ENCODE measurements at regions not wholly inside any gene's neighbourhood (a gene's known extent, or its start where the extent isn't known, plus 50 kb on each side); places are given as distances from the start of the nearest gene placed in this dataset.

DNA sequence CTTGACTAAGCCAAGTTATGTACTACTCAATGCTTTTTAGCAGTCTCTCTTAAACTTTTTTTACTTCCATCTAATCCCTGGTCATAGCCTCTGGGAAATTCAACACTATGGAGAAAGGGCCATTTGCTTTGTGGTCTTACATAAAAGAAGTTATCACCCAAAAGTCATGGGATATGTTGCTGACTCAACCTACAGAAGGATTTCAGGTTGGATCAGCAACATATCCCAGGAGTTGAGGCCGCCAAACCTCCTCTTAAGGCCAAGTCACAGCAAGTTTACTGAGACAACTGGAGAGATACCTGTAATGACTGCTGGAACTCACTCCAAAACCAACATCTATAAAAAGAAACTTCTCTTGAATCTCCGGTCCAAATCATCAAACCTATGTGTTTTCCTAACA is 141.1 kb downstream of the IRS1 start:
- no peaks in the 10 kb centered on the region for H3K79me2 ChIP-seq (ENCODE audit: insufficient read depth, low read length)
- DNase-seq (ENCODE audit: low spot score) (no peak), ATAC-seq (no peak), FAIRE-seq (no peak)
- H3K36me3 ChIP-seq (replicated peaks in 1 of 2; ENCODE audit: control insufficient read depth in 1 of 2, insufficient read depth in 2 of 2, low read length in 2 of 2): no peaks in the 10 kb centered on the region
- intact Hi-C loops (cut with micrococcal nuclease; ENCODE audit: unreplicated experiment) (loop anchor here (5.0 to 10.0 kb wide), 2 partner anchors 76 to 496 kb away; no protein-coding TSS in a partner anchor), in situ Hi-C loops (cut with HindIII; ENCODE audit: extremely low pct_ligation_motif_present, low pct_unique_long_range_greater_than_20kb) (no loop called here)
- H3K27ac ChIP-seq (ENCODE audit: extremely low read length, insufficient read depth, low read length): no peak overlapping the region
- ChIA-PET POLR2A (interaction anchor here (1.2 to 2.2 kb wide), 2 partner anchors 75 to 142 kb away, joined by 5 read pairs; no protein-coding TSS in a partner anchor), CTCF (ENCODE audit: low intra/inter-chr PET ratio, low total read pairs) (no interaction called here)
- H3K27me3 ChIP-seq (ENCODE audit: control insufficient read depth in 1 of 2, insufficient read depth in 2 of 2, low read length in 2 of 2): no peaks in the 10 kb centered on the region
- no peak overlapping the region for H3K4me2 ChIP-seq (ENCODE audit: low read depth, low read length)
- H2AFZ ChIP-seq (ENCODE audit: low read length): no peak overlapping the region
- 95% methylated on average over 2 of the region's 2 CpGs for WGBS (ENCODE audit: low lambda C conversion rate)
- 0 out of 2 replicates have a peak, but pooled peaks have one; percentile 12 for TF ChIP-seq GFI1 (CRISPR knock-in tag; IDR thresholded peaks at IDR 0.05; ENCODE audit: borderline replicate concordance)
- TF ChIP-seq, protein P1, sequence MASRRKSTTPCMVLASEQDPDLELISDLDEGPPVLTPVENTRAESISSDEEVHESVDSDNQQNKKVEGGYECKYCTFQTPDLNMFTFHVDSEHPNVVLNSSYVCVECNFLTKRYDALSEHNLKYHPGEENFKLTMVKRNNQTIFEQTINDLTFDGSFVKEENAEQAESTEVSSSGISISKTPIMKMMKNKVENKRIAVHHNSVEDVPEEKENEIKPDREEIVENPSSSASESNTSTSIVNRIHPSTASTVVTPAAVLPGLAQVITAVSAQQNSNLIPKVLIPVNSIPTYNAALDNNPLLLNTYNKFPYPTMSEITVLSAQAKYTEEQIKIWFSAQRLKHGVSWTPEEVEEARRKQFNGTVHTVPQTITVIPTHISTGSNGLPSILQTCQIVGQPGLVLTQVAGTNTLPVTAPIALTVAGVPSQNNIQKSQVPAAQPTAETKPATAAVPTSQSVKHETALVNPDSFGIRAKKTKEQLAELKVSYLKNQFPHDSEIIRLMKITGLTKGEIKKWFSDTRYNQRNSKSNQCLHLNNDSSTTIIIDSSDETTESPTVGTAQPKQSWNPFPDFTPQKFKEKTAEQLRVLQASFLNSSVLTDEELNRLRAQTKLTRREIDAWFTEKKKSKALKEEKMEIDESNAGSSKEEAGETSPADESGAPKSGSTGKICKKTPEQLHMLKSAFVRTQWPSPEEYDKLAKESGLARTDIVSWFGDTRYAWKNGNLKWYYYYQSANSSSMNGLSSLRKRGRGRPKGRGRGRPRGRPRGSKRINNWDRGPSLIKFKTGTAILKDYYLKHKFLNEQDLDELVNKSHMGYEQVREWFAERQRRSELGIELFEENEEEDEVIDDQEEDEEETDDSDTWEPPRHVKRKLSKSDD (CRISPR knock-in tag; IDR thresholded peaks at IDR 0.05; ENCODE audit: low read depth): no peak
- H3K4me3 ChIP-seq (replicated peaks in 1 of 3; ENCODE audit: insufficient read depth in 1 of 3, low read depth in 2 of 3, low read length in 3 of 3): no peak overlapping the region
- H3K9me3 ChIP-seq (ENCODE audit: low read length): no peaks in the 10 kb centered on the region
- H3K9ac ChIP-seq (ENCODE audit: insufficient read depth, low read depth, low read length): no peak overlapping the region
- H3K4me1 ChIP-seq (ENCODE audit: insufficient read depth, low read length): peaks cover 79% of the 10 kb centered on the region
- no TSS peak for BruUV-seq (replicated peaks)
- no peaks in the 10 kb centered on the region for H4K20me1 ChIP-seq (ENCODE audit: insufficient read depth, low read length)

DNA sequence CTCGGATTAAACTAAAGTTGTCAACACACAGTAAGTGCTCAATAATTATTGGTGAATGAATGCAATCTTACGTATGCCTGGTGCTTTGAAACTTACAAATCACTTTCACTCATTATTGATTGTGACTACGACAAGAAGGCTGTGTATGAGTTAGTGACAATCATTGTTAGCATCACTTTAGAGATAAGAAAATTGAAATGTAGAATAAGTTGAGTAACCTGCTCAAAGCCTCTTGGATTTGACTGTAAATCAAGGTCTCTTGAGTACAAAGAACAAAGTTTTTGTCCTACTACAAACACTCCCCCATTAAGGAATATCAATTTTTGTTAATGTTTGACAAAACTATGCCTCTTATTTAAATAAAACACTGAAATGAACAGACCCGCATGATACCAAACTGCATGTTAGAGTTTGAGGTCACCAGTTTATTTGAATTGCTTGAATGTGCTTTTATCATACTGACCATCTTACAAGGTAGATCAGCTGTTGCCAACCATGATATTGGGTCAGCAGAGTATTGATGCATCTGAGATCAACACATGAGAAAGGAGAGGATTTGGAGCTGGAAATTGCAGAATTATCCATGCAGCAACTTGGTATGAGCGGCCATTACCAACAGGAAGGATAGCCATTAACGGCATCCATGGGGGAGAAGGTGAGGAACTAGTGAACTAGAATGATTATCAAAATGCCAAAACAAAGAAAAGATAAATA is 142.1 kb downstream of the IRS1 start:
- H3K27ac ChIP-seq (ENCODE audit: extremely low read length, insufficient read depth, low read length): peak overlapping the region; percentile 64
- intact Hi-C loops (cut with micrococcal nuclease; ENCODE audit: unreplicated experiment): loop anchor here (1.0 to 10.0 kb wide), 4 partner anchors 38 to 495 kb away; no protein-coding TSS in a partner anchor
- H3K4me3 ChIP-seq (replicated peaks in 1 of 3; ENCODE audit: insufficient read depth in 1 of 3, low read depth in 2 of 3, low read length in 3 of 3): no peak overlapping the region
- H4K20me1 ChIP-seq (ENCODE audit: insufficient read depth, low read length): no peaks in the 10 kb centered on the region
- peak; percentile 89 for ATAC-seq
- BruUV-seq (replicated peaks): no TSS peak
- H3K4me2 ChIP-seq (ENCODE audit: low read depth, low read length): peak overlapping the region; percentile 40
- 33% methylated on average over 6 of the region's 6 CpGs for WGBS (ENCODE audit: low lambda C conversion rate)
- DNase-seq (ENCODE audit: low spot score): peak; percentile 89
- no peaks in the 10 kb centered on the region for H3K36me3 ChIP-seq (replicated peaks in 1 of 2; ENCODE audit: control insufficient read depth in 1 of 2, insufficient read depth in 2 of 2, low read length in 2 of 2)
- FAIRE-seq: peak; percentile 74
- H2AFZ ChIP-seq (ENCODE audit: low read length): no peak overlapping the region
- ChIA-PET CTCF (ENCODE audit: low intra/inter-chr PET ratio, low total read pairs) (no interaction called here), POLR2A (interaction anchor here (1.0 to 2.2 kb wide), 3 partner anchors 76 to 143 kb away, joined by 3 to 5 read pairs (median 5); partner anchors contain the start of gene IRS1)
- in situ Hi-C loops (cut with HindIII; ENCODE audit: extremely low pct_ligation_motif_present, low pct_unique_long_range_greater_than_20kb): no loop called here
- H3K4me1 ChIP-seq (ENCODE audit: insufficient read depth, low read length): peaks cover 90% of the 10 kb centered on the region
- no peaks in the 10 kb centered on the region for H3K9me3 ChIP-seq (ENCODE audit: low read length)
- no peaks in the 10 kb centered on the region for H3K27me3 ChIP-seq (ENCODE audit: control insufficient read depth in 1 of 2, insufficient read depth in 2 of 2, low read length in 2 of 2)
- H3K79me2 ChIP-seq (ENCODE audit: insufficient read depth, low read length): no peaks in the 10 kb centered on the region
- H3K9ac ChIP-seq (ENCODE audit: insufficient read depth, low read depth, low read length): no peak overlapping the region
- TF ChIP-seq, protein P2, sequence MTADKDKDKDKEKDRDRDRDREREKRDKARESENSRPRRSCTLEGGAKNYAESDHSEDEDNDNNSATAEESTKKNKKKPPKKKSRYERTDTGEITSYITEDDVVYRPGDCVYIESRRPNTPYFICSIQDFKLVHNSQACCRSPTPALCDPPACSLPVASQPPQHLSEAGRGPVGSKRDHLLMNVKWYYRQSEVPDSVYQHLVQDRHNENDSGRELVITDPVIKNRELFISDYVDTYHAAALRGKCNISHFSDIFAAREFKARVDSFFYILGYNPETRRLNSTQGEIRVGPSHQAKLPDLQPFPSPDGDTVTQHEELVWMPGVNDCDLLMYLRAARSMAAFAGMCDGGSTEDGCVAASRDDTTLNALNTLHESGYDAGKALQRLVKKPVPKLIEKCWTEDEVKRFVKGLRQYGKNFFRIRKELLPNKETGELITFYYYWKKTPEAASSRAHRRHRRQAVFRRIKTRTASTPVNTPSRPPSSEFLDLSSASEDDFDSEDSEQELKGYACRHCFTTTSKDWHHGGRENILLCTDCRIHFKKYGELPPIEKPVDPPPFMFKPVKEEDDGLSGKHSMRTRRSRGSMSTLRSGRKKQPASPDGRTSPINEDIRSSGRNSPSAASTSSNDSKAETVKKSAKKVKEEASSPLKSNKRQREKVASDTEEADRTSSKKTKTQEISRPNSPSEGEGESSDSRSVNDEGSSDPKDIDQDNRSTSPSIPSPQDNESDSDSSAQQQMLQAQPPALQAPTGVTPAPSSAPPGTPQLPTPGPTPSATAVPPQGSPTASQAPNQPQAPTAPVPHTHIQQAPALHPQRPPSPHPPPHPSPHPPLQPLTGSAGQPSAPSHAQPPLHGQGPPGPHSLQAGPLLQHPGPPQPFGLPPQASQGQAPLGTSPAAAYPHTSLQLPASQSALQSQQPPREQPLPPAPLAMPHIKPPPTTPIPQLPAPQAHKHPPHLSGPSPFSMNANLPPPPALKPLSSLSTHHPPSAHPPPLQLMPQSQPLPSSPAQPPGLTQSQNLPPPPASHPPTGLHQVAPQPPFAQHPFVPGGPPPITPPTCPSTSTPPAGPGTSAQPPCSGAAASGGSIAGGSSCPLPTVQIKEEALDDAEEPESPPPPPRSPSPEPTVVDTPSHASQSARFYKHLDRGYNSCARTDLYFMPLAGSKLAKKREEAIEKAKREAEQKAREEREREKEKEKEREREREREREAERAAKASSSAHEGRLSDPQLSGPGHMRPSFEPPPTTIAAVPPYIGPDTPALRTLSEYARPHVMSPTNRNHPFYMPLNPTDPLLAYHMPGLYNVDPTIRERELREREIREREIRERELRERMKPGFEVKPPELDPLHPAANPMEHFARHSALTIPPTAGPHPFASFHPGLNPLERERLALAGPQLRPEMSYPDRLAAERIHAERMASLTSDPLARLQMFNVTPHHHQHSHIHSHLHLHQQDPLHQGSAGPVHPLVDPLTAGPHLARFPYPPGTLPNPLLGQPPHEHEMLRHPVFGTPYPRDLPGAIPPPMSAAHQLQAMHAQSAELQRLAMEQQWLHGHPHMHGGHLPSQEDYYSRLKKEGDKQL (CRISPR knock-in tag; IDR thresholded peaks at IDR 0.05; ENCODE audit: low read depth): peak; percentile 76
- TF ChIP-seq ETV5 (CRISPR knock-in tag; IDR thresholded peaks at IDR 0.05; ENCODE audit: borderline replicate concordance) (0 out of 2 replicates have a peak, but pooled peaks have one; percentile 22), NR2F6 (IDR thresholded peaks at IDR 0.05) (peak; percentile 86), NR2F6 (CRISPR knock-in tag; IDR thresholded peaks at IDR 0.05) (peak; percentile 64), HNRNPUL1 (IDR thresholded peaks at IDR 0.05; ENCODE audit: low read depth, low read length) (0 out of 2 replicates have a peak, but pooled peaks have one; percentile 29), ELF1 (CRISPR knock-in tag; IDR thresholded peaks at IDR 0.05) (no peak; the same call in 1 of the 2 replicates), SNRNP70 (IDR thresholded peaks at IDR 0.05; ENCODE audit: low read depth, low read length) (no peak)
